Coronary artery (tissue), 2 donors: ENCODE measurements at regions not wholly inside any gene's neighbourhood (a gene's known extent, or its start where the extent isn't known, plus 50 kb on each side); places are given as distances from the start of the nearest gene placed in this dataset.
"Not testable (repeated sequence)": the region's sequence is repeated elsewhere in the genome, so short reads cannot be mapped to it uniquely, and the experiment has no call there.

Source experiments
- DNase-seq: peaks from one replicate; pipeline ENCODE4 v3.0.0-alpha.2; 2017; ENCODE audit warnings: low spot score
- H3K27ac ChIP-seq, 2 donors: fragments of 200-600 bp; sonication (generic); one replicate each; pipeline ENCODE4 v1.5.1; 2016 to 2019
- H3K4me3 ChIP-seq: fragments of 200-600 bp; sonication (generic); 2 replicates; pipeline ENCODE4 v1.5.1; 2016; ENCODE audit warnings: mild to moderate bottlenecking, moderate library complexity
- CTCF ChIP-seq: fragments of 200-600 bp; sonication (generic); IDR thresholded peaks from one replicate; pipeline ENCODE4 v1.5.1; 2019; ENCODE audit warnings: antibody characterized with exemption

- no peak overlapping the region for H3K27ac ChIP-seq
- DNase-seq, result no peak
- no peak for TF ChIP-seq CTCF
- H3K4me3 ChIP-seq, result no peak overlapping the region
Measured at GRCh38 chr5:112491257-112491656, 72.2 kb upstream of the EPB41L4A start.

- Histone ChIP-seq H3K27ac (no peak overlapping the region), H3K4me3 (no peak overlapping the region)
- DNase-seq, result no peak
- TF ChIP-seq CTCF, result no peak
Measured at GRCh38 chr5:112492291-112492690, 73.2 kb upstream of the EPB41L4A start.

GRCh38 chr5:112503749-112504501 is 84.8 kb upstream of the EPB41L4A start:
- not testable (repeated sequence) for DNase-seq, H3K4me3 ChIP-seq, H3K27ac ChIP-seq

GRCh38 chr5:112509097-112509496 is 90.0 kb upstream of the EPB41L4A start:
- H3K27ac ChIP-seq, DNase-seq, H3K4me3 ChIP-seq: not testable (repeated sequence)

- H3K4me3 ChIP-seq, result no peak overlapping the region
- DNase-seq, result no peak
- TF ChIP-seq CTCF, result no peak
- H3K27ac ChIP-seq, result no peak overlapping the region
Measured at GRCh38 chr5:112511920-112512319, 92.8 kb upstream of the EPB41L4A start.

GRCh38 chr5:112512901-112513300 is 93.8 kb upstream of the EPB41L4A start:
- no peak for TF ChIP-seq CTCF
- no peak for DNase-seq
- Histone ChIP-seq H3K27ac (no peak overlapping the region), H3K4me3 (no peak overlapping the region)

GRCh38 chr5:112514111-112514510 is 95.0 kb upstream of the EPB41L4A start:
- DNase-seq, result no peak
- Histone ChIP-seq H3K4me3 (no peak overlapping the region), H3K27ac (no peak overlapping the region)
- no peak for TF ChIP-seq CTCF

GRCh38 chr5:112520474-112520873 is 101.4 kb upstream of the EPB41L4A start:
- not testable (repeated sequence) for H3K27ac ChIP-seq, DNase-seq

GRCh38 chr5:112522891-112523673 is 104.0 kb upstream of the EPB41L4A start:
- H3K4me3 ChIP-seq, result not testable (repeated sequence)

More at GRCh38 chr5:112520474-112520873, 101.4 kb upstream of the EPB41L4A start:
- not testable (repeated sequence) for H3K4me3 ChIP-seq

GRCh38 chr5:112523674-112524263 is 104.7 kb upstream of the EPB41L4A start:
- DNase-seq, H3K27ac ChIP-seq, H3K4me3 ChIP-seq: not testable (repeated sequence)

More at GRCh38 chr5:112522891-112523673, 104.0 kb upstream of the EPB41L4A start:
- H3K27ac ChIP-seq, DNase-seq: not testable (repeated sequence)
